Progenitor cell of endocrine pancreas (in vitro differentiated cells): ENCODE measurements at regions not wholly inside any gene's neighbourhood (a gene's known extent, or its start where the extent isn't known, plus 50 kb on each side); places are given as distances from the start of the nearest gene placed in this dataset.

Experiments
- DNase-seq: peaks from one replicate; pipeline ENCODE4 v3.0.0; 2021; ENCODE audit warnings: low spot score; ENCODE audit not compliant: unreplicated experiment
- H3K27ac Mint-ChIP-seq: 2 replicates; pipeline ENCODE4 v1.8.0; 2021; ENCODE audit warnings: mild to moderate bottlenecking, moderate library complexity, mixed read lengths
- H3K27me3 Mint-ChIP-seq: 2 replicates; pipeline ENCODE4 v1.8.0; 2021; ENCODE audit warnings: mixed read lengths
- H3K36me3 Mint-ChIP-seq: 2 replicates; pipeline ENCODE4 v1.8.0; 2022; ENCODE audit warnings: mixed read lengths; ENCODE audit not compliant: insufficient read depth
- H3K4me1 Mint-ChIP-seq: 2 replicates; pipeline ENCODE4 v1.8.0; 2021; ENCODE audit warnings: low read depth, mixed read lengths
- H3K4me3 Mint-ChIP-seq: 2 replicates; pipeline ENCODE4 v1.8.0; 2021; ENCODE audit warnings: low read depth, mild to moderate bottlenecking, moderate library complexity, mixed read lengths
- H3K9me3 Mint-ChIP-seq: 2 replicates; pipeline ENCODE4 v1.8.0; 2021; ENCODE audit warnings: low read depth, mixed read lengths
- CTCF ChIP-seq: fragments of 200-600 bp; sonication (generic); IDR thresholded peaks from one replicate; pipeline ENCODE4 v1.5.0; 2021; ENCODE audit warnings: antibody characterized with exemption, mild to moderate bottlenecking; ENCODE audit not compliant: unreplicated experiment

- no peaks in the 10 kb centered on the region for H3K36me3 Mint-ChIP-seq
- H3K4me1 Mint-ChIP-seq, result peaks cover 35% of the 10 kb centered on the region
- H3K4me3 Mint-ChIP-seq, result no peak overlapping the region
- no peaks in the 10 kb centered on the region for H3K9me3 Mint-ChIP-seq
- peaks cover 20% of the 10 kb centered on the region for H3K27me3 Mint-ChIP-seq
- no peak for TF ChIP-seq CTCF
- H3K27ac Mint-ChIP-seq, result no peak overlapping the region
- no peak for DNase-seq
These were observed 79.0 kb upstream of the B3GAT2 start for GRCh38 chr6:71035871-71036270.

- H3K27ac Mint-ChIP-seq, result no peak overlapping the region
- TF ChIP-seq CTCF, result no peak
These were observed 82.0 kb upstream of the B3GAT2 start for GRCh38 chr6:71038711-71039344.

GRCh38 chr6:71040043-71040442, 83.2 kb upstream of the B3GAT2 start:
- peaks cover 41% of the 10 kb centered on the region for H3K27me3 Mint-ChIP-seq
- DNase-seq, result no peak
- H3K4me3 Mint-ChIP-seq, result no peak overlapping the region
- no peak overlapping the region for H3K27ac Mint-ChIP-seq
- no peaks in the 10 kb centered on the region for H3K36me3 Mint-ChIP-seq
- no peaks in the 10 kb centered on the region for H3K9me3 Mint-ChIP-seq
- no peak for TF ChIP-seq CTCF
- peaks cover 6% of the 10 kb centered on the region for H3K4me1 Mint-ChIP-seq

More at GRCh38 chr6:71038711-71039344, 82.0 kb upstream of the B3GAT2 start:
- Mint-ChIP-seq H3K9me3 (no peaks in the 10 kb centered on the region), H3K27me3 (peaks cover 41% of the 10 kb centered on the region), H3K4me1 (peaks cover 17% of the 10 kb centered on the region), H3K4me3 (no peak overlapping the region), H3K36me3 (no peaks in the 10 kb centered on the region)
- DNase-seq, result no peak

- H3K9me3 Mint-ChIP-seq, result no peaks in the 10 kb centered on the region
- no peak for DNase-seq
- no peak overlapping the region for H3K27ac Mint-ChIP-seq
- H3K4me3 Mint-ChIP-seq, result no peak overlapping the region
- peaks cover 2% of the 10 kb centered on the region for H3K4me1 Mint-ChIP-seq
- TF ChIP-seq CTCF, result no peak
- H3K36me3 Mint-ChIP-seq, result no peaks in the 10 kb centered on the region
- H3K27me3 Mint-ChIP-seq, result peaks cover 41% of the 10 kb centered on the region
These were observed 84.0 kb upstream of the B3GAT2 start for GRCh38 chr6:71040841-71041240.

GRCh38 chr6:71043902-71044301, 87.0 kb upstream of the B3GAT2 start:
- TF ChIP-seq CTCF, result no peak
- Mint-ChIP-seq H3K36me3 (no peaks in the 10 kb centered on the region), H3K27me3 (peaks cover 42% of the 10 kb centered on the region), H3K9me3 (no peaks in the 10 kb centered on the region), H3K4me1 (peaks cover 2% of the 10 kb centered on the region), H3K4me3 (no peak overlapping the region), H3K27ac (no peak overlapping the region)
- no peak for DNase-seq
